ENCODE measurements at regions not wholly inside any gene's neighbourhood (a gene's known extent, or its start where the extent isn't known, plus 50 kb on each side); places are given as distances from the start of the nearest gene placed in this dataset.

DNA sequence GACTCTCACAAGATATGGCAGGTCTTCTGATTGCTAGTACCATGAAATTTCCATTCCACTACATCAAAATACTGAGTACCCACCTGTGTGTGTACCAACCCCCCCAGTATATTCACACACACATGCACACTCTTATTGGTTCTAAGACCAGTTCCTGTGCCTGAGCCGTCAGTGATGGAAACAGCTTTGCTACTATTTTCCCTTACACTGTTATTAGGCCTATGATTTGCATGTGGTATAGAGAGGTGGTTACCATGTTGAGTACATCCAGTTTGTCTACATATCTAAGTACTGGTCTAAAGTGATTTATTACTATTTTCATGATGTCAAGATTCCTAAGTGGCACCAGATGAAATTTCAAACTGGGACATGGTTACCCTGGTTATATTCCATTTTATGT is 459.9 kb downstream of the BCKDHB start:
- TF ChIP-seq POLR2A (IDR thresholded peaks at IDR 0.05; ENCODE audit: low read length) (no peak), GATA1 (IDR thresholded peaks at IDR 0.05; ENCODE audit: low read depth, low read length) (no peak)

Data from erythroblast (primary cell).